NT2/D1 (cell line): ENCODE measurements at regions not wholly inside any gene's neighbourhood (a gene's known extent, or its start where the extent isn't known, plus 50 kb on each side); places are given as distances from the start of the nearest gene placed in this dataset.

Experiments used
- SUZ12 ChIP-seq: IDR thresholded peaks from 2 replicates; pipeline ENCODE4 v1.6.1; 2011; ENCODE audit not compliant: insufficient read length, insufficient read depth; ENCODE audit errors: extremely low read depth
- ZNF274 ChIP-seq: IDR thresholded peaks from 2 replicates; pipeline ENCODE4 v1.6.1; 2011; ENCODE audit warnings: mild to moderate bottlenecking, low read depth, low read length

DNA sequence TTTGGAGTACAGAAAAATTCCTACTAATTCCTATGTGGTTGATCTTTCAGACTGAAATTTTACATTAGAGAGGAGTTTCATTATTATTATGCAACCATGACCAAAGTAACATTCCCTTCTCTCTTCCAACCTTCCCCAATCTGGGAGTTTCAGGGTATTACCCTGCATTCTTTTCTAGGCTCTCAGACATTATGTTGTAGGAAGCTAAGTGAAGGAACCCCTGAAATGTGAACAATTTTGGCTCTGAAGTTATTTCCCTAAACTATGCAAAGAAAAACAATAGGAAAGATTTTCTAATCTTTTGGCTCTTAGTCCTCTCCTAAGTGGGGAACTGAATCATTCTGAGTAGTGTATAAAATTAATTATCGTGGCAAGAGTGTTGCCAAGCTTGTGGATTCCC lies 63.3 kb upstream of the ZFAND5 start:
- TF ChIP-seq ZNF274 (no peak), SUZ12 (no peak)
